ENCODE measurements at regions not wholly inside any gene's neighbourhood (a gene's known extent, or its start where the extent isn't known, plus 50 kb on each side); places are given as distances from the start of the nearest gene placed in this dataset.

GRCh38 chr2:65576278-65576677 is 143.9 kb upstream of the SPRED2 start:
- no peak for TF ChIP-seq CTCF (CRISPR knock-in tag; IDR thresholded peaks at IDR 0.05)
- TF ChIP-seq GABPA (IDR thresholded peaks at IDR 0.05; ENCODE audit: low read depth, low read length) = no peak
- TF ChIP-seq GABPA (CRISPR knock-in tag; IDR thresholded peaks at IDR 0.05; ENCODE audit: low read depth) = no peak
- no peak for TF ChIP-seq BCL6 (CRISPR knock-in tag; IDR thresholded peaks at IDR 0.05)
- TF ChIP-seq CEBPB (IDR thresholded peaks at IDR 0.05; ENCODE audit: borderline replicate concordance, low read depth, low read length) = no peak
- TF ChIP-seq TCF7 (IDR thresholded peaks at IDR 0.05; ENCODE audit: low read depth) = no peak
- TF ChIP-seq PLRG1 (conservative IDR thresholded peaks at IDR 0.05) = no peak
- no peak for TF ChIP-seq CBFB (CRISPR knock-in tag; IDR thresholded peaks at IDR 0.05)
